Naive thymus-derived CD4-positive, alpha-beta T cell (primary cell): ENCODE measurements at regions not wholly inside any gene's neighbourhood (a gene's known extent, or its start where the extent isn't known, plus 50 kb on each side); places are given as distances from the start of the nearest gene placed in this dataset.
"Not testable (repeated sequence)": the region's sequence is repeated elsewhere in the genome, so short reads cannot be mapped to it uniquely, and the experiment has no call there.

Experiments used
- ATAC-seq: fragments of 150-1000 bp; cut with Tn5 transposase; 2 replicates; pipeline ENCODE4 v1.10.0; 2021; ENCODE audit warnings: mild to moderate bottlenecking, moderate library complexity
- CTCF ChIA-PET: fragments of 350-600 bp; sonication (Branson Sonifier 250); formaldehyde crosslinking; loops from one replicate; lab custom pipeline; 2021; ENCODE audit warnings: antibody characterized with exemption; lab: Charles Lee
- POLR2A ChIA-PET: fragments of 350-600 bp; sonication (Branson Sonifier 250); formaldehyde crosslinking; loops from one replicate; lab custom pipeline; 2021; ENCODE audit warnings: antibody characterized with exemption, inconsistent platforms; lab: Charles Lee
- DNase-seq, 9 donors: peaks; one replicate each; pipeline versions ENCODE4 v3.0.0 to v3.0.0-alpha.2; 2020 to 2022; ENCODE audit warnings: mixed read lengths in 1 of 9
- H3K27ac ChIP-seq: one replicate; pipeline ENCODE4 v1.7.0; 2013; ENCODE audit warnings: mild to moderate bottlenecking, low read depth, low read length, moderate library complexity
- H3K27me3 ChIP-seq, 2 donors: one replicate each; pipeline ENCODE4 v1.7.0; 2013; ENCODE audit warnings: low read length in 2 of 2, mild to moderate bottlenecking in 2 of 2, moderate library complexity in 2 of 2; ENCODE audit not compliant: control insufficient read depth in 2 of 2, insufficient read depth in 2 of 2
- H3K36me3 ChIP-seq, 3 experiments: 1 replicate in 2 of 3; 2 replicates in 1 of 3; pipeline ENCODE4 v1.7.0; 2013; ENCODE audit warnings: low read length in 3 of 3, mild to moderate bottlenecking in 3 of 3, moderate library complexity in 1 of 3; ENCODE audit not compliant: insufficient read depth in 3 of 3, control insufficient read depth in 2 of 3
- H3K4me1 ChIP-seq, 2 donors: one replicate each; pipeline ENCODE4 v1.7.0; 2013; ENCODE audit warnings: low read length in 2 of 2, mild to moderate bottlenecking in 2 of 2, moderate library complexity in 1 of 2; ENCODE audit not compliant: control insufficient read depth in 2 of 2, insufficient read depth in 2 of 2
- H3K4me3 ChIP-seq: 2 replicates; pipeline ENCODE4 v1.7.0; 2013; ENCODE audit warnings: mild to moderate bottlenecking, low read length
- H3K9me3 ChIP-seq, 3 experiments: 1 replicate in 2 of 3; 2 replicates in 1 of 3; pipeline ENCODE4 v1.7.0; 2013; ENCODE audit warnings: low read length in 3 of 3; ENCODE audit not compliant: control insufficient read depth in 2 of 3
- H3K27ac Mint-ChIP-seq, 9 donors: one replicate each; pipeline ENCODE4 v1.8.0; 2020 to 2022; ENCODE audit warnings: mixed read lengths in 9 of 9, mild to moderate bottlenecking in 8 of 9, moderate library complexity in 5 of 9, inconsistent platforms in 2 of 9
- H3K27me3 Mint-ChIP-seq, 5 donors: one replicate each; pipeline ENCODE4 v1.8.0; 2021 to 2022; ENCODE audit warnings: mixed read lengths in 5 of 5, mild to moderate bottlenecking in 1 of 5
- H3K36me3 Mint-ChIP-seq, 5 donors: one replicate each; pipeline ENCODE4 v1.8.0; 2020 to 2022; ENCODE audit warnings: mixed read lengths in 5 of 5, mild to moderate bottlenecking in 3 of 5, inconsistent platforms in 1 of 5
- H3K4me1 Mint-ChIP-seq, 7 donors: one replicate each; pipeline ENCODE4 v1.8.0; 2020 to 2022; ENCODE audit warnings: mixed read lengths in 7 of 7, mild to moderate bottlenecking in 3 of 7, inconsistent platforms in 1 of 7
- H3K4me3 Mint-ChIP-seq, 10 donors: one replicate each; pipeline ENCODE4 v1.8.0; 2020 to 2022; ENCODE audit warnings: mild to moderate bottlenecking in 10 of 10, mixed read lengths in 10 of 10, moderate library complexity in 6 of 10, inconsistent platforms in 2 of 10
- H3K9me3 Mint-ChIP-seq, 11 donors: one replicate each; pipeline ENCODE4 v1.8.0; 2020 to 2022; ENCODE audit warnings: mixed read lengths in 11 of 11, mild to moderate bottlenecking in 4 of 11, inconsistent platforms in 1 of 11, moderate library complexity in 1 of 11
- intact Hi-C, 2 donors: fragments of 100-400 bp; cut with micrococcal nuclease; formaldehyde crosslinking; loops; one replicate each; pipeline ENCODE4 v1.15.1; 2023

DNA sequence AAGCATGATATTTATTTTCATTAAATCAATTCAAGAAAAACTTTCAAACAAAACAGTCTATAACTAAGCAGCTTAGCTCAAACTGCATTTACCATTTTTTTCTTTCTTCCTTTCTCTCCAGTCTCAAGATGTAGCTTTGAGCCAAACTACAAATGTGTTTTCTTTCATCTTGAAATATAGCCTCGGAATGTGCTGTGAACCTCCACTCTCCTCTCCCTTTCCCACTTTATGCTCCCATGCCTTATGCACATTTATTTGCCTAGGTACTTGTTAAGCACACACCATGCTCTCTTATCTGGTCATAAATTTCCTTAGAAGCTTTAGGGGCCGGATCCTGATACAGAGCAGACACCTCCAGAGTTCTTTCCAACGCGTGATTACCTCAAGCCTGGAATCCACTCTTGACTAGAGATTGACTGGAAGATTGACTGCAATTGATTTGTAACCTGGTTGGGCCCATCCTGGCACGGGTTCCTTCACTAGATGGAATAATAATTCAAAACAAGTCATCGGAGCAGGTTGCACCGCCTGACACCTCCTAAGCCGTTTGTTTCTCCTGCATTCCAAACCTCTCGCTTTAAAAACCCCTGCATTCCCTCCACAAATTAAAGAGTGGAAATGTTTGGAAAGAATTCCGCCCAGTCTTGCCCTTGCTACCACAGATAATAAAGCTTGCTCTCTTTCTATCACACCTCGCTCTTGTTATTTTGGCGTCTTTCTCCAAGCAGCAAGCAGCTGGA is 344.7 kb downstream of the CHL1 start:
- no peaks in the 10 kb centered on the region for H3K36me3 Mint-ChIP-seq
- H3K27ac Mint-ChIP-seq: no peak overlapping the region
- peaks cover 0 to 29% (median 7%) of the 10 kb centered on the region in 11 donors for H3K9me3 Mint-ChIP-seq
- H3K27ac ChIP-seq: no peak overlapping the region
- no peaks in the 10 kb centered on the region for H3K4me1 ChIP-seq
- no peaks in the 10 kb centered on the region for H3K27me3 Mint-ChIP-seq
- ChIA-PET CTCF (no interaction called here), POLR2A (no interaction called here)
- H3K4me1 Mint-ChIP-seq: no peaks in the 10 kb centered on the region
- H3K36me3 ChIP-seq: no peaks in the 10 kb centered on the region
- H3K9me3 ChIP-seq: no peaks in the 10 kb centered on the region
- H3K4me3 Mint-ChIP-seq: no peak overlapping the region
- H3K27me3 ChIP-seq: no peaks in the 10 kb centered on the region
- intact Hi-C loops: no loop called here
- DNase-seq (no peak), ATAC-seq (no peak)
- H3K4me3 ChIP-seq: no peak overlapping the region

DNA sequence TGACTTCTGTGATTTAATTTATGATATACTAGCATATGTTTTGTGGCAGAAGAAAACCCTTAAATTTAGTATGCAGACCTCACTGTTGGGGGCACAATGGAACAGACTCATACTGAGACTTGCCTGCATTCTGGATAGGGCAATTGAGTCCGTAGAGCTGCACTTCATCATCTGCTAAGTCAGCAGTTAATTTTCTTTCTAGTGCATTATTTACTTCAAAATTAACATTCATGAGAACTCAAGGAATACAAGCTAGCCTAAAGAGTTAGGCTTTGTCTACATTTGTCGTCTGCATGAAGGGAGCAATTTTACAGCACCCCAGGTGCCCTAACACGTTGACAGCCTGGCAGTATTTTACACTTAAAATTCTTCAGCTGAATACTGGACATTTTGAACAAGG is 345.5 kb downstream of the CHL1 start:
- POLR2A ChIA-PET: no interaction called here
- Histone ChIP-seq H3K27ac (no peak overlapping the region), H3K36me3 (no peaks in the 10 kb centered on the region), H3K27me3 (no peaks in the 10 kb centered on the region), H3K4me1 (no peaks in the 10 kb centered on the region), H3K4me3 (no peak overlapping the region), H3K9me3 (no peaks in the 10 kb centered on the region)
- intact Hi-C loops: no loop called here
- DNase-seq: no peak
- no peaks in the 10 kb centered on the region for H3K36me3 Mint-ChIP-seq
- H3K27ac Mint-ChIP-seq: no peak overlapping the region
- no peaks in the 10 kb centered on the region for H3K4me1 Mint-ChIP-seq
- no peaks in the 10 kb centered on the region for H3K27me3 Mint-ChIP-seq
- no peak for ATAC-seq
- H3K4me3 Mint-ChIP-seq: no peak overlapping the region
- CTCF ChIA-PET: no interaction called here
- H3K9me3 Mint-ChIP-seq: peaks cover 0 to 24% (median 5%) of the 10 kb centered on the region in 11 donors

DNA sequence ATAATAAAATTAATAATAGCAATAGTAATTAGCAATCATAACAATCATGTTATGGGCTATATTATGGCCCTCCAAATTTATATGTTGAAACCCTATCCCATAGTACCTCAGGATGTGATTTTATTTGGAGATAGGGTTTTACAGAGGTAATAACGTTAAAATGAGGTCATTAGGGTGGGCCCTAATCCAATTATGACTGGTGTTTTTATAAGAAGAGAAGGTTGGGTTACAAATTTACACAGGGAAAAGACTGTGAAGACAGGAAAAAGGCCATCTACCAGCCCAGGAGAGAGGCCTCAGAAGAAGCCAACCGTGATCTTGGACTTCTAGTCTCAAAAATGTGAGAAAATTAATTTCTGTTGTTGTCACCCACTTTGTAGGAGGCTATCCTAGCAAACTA is 353.1 kb downstream of the CHL1 start:
- no peak overlapping the region for H3K4me3 ChIP-seq
- H3K27me3 Mint-ChIP-seq: no peaks in the 10 kb centered on the region
- no peaks in the 10 kb centered on the region for H3K9me3 ChIP-seq
- H3K27ac ChIP-seq: no peak overlapping the region
- ChIA-PET POLR2A (no interaction called here), CTCF (no interaction called here)
- no peak overlapping the region for H3K27ac Mint-ChIP-seq
- H3K27me3 ChIP-seq: no peaks in the 10 kb centered on the region
- H3K4me3 Mint-ChIP-seq: no peak overlapping the region
- intact Hi-C loops: no loop called here
- H3K4me1 Mint-ChIP-seq: no peaks in the 10 kb centered on the region
- peaks cover 0 to 18% (median 2%) of the 10 kb centered on the region in 11 donors for H3K9me3 Mint-ChIP-seq
- H3K4me1 ChIP-seq: no peaks in the 10 kb centered on the region
- no peak for DNase-seq
- ATAC-seq: no peak
- no peaks in the 10 kb centered on the region for H3K36me3 Mint-ChIP-seq
- no peaks in the 10 kb centered on the region for H3K36me3 ChIP-seq

DNA sequence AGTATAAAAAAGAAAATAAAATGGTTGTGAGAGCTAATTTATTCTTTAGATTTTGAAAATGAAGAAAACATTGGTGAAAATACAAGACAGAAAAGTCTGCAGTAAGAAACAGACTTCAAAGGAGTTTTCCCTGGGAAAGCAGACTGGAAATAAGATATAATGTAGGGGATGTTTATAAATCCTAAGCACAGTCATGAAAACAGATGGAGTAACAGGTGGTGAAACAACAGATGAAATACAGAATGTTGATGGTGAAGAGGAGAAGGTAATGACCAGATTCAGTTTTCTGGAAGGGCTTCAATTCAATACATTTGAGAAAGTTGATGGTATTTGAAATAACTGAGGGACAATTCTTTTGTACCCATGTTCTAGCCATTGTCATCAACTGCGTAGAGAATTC is 353.9 kb downstream of the CHL1 start:
- Histone ChIP-seq H3K27me3 (no peaks in the 10 kb centered on the region), H3K36me3 (no peaks in the 10 kb centered on the region), H3K9me3 (no peaks in the 10 kb centered on the region), H3K27ac (no peak overlapping the region), H3K4me3 (no peak overlapping the region), H3K4me1 (no peaks in the 10 kb centered on the region)
- intact Hi-C loops: no loop called here
- no peak for DNase-seq
- Mint-ChIP-seq H3K9me3 (peaks cover 0 to 12% (median 2%) of the 10 kb centered on the region in 11 donors), H3K27ac (no peak overlapping the region), H3K4me3 (no peak overlapping the region), H3K4me1 (no peaks in the 10 kb centered on the region), H3K36me3 (no peaks in the 10 kb centered on the region), H3K27me3 (no peaks in the 10 kb centered on the region)
- ChIA-PET POLR2A (no interaction called here), CTCF (no interaction called here)
- no peak for ATAC-seq

DNA sequence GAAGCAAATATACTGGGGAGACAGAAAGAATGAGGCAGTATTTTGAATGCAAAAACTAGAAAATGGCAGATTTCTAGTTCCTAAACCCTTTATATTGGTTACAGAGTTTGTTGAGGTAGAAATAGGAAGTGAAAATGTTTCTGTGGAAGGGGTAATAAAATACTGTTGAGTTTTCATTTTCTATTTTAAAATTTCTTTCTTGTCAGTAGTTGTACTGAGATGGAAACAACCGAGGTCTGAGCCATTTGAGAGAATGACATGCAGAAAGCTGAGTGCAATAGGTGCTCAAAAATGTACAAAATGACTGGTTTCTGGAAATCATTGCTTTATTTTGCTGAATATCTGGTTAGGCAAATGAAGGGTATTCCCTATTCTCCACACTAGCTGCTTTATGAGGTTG is 361.4 kb downstream of the CHL1 start:
- Histone ChIP-seq H3K27ac (no peak overlapping the region), H3K27me3 (no peaks in the 10 kb centered on the region), H3K9me3 (no peaks in the 10 kb centered on the region), H3K4me3 (no peak overlapping the region), H3K4me1 (no peaks in the 10 kb centered on the region), H3K36me3 (no peaks in the 10 kb centered on the region)
- no peaks in the 10 kb centered on the region for H3K4me1 Mint-ChIP-seq
- H3K27me3 Mint-ChIP-seq: no peaks in the 10 kb centered on the region
- H3K9me3 Mint-ChIP-seq: peaks cover 0 to 10% (median 0%) of the 10 kb centered on the region in 11 donors
- DNase-seq: no peak
- H3K27ac Mint-ChIP-seq: no peak overlapping the region
- ATAC-seq: no peak
- CTCF ChIA-PET: no interaction called here
- H3K36me3 Mint-ChIP-seq: no peaks in the 10 kb centered on the region
- intact Hi-C loops: no loop called here
- POLR2A ChIA-PET: no interaction called here
- H3K4me3 Mint-ChIP-seq: no peak overlapping the region

DNA sequence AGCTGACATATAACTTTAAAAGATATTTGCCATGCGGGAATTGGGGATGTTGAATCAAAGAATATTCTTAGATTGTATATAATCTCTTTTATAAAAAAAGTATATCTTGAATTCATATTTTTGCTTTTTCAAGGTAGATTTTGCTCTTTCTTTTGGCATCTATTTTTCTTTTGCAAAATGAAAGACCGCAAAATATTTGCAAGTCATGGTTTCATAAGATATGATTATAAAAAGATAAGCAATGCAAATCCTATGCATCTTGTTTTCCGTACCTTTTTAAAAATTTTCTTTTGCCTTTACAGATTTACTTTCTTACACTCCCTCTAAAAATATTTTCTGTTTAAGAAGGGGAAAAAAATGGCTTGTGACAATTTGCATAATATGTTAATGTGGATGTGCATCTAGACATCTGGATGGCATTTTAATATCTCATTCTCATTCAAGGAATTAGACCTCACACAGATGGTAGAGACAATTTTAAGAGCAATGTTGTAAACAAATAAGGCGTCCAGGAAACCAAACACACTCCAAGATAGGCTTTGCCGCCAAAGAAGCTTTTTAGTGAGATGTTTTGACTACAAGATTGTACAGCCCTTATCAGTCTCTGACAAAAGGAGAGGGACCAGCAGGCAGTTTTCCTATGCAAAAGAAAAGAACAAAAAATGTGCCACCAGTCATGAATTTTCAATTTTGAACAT is 371.1 kb downstream of the CHL1 start:
- Mint-ChIP-seq H3K27me3 (no peaks in the 10 kb centered on the region), H3K4me3 (no peak overlapping the region), H3K27ac (no peak overlapping the region), H3K9me3 (peaks cover 0 to 17% (median 0%) of the 10 kb centered on the region in 11 donors), H3K36me3 (no peaks in the 10 kb centered on the region), H3K4me1 (no peaks in the 10 kb centered on the region)
- Histone ChIP-seq H3K27ac (no peak overlapping the region), H3K4me3 (no peak overlapping the region), H3K9me3 (no peaks in the 10 kb centered on the region), H3K36me3 (no peaks in the 10 kb centered on the region), H3K27me3 (no peaks in the 10 kb centered on the region), H3K4me1 (no peaks in the 10 kb centered on the region)
- POLR2A ChIA-PET: no interaction called here
- CTCF ChIA-PET: no interaction called here
- DNase-seq (no peak), ATAC-seq (no peak)
- intact Hi-C loops: no loop called here

DNA sequence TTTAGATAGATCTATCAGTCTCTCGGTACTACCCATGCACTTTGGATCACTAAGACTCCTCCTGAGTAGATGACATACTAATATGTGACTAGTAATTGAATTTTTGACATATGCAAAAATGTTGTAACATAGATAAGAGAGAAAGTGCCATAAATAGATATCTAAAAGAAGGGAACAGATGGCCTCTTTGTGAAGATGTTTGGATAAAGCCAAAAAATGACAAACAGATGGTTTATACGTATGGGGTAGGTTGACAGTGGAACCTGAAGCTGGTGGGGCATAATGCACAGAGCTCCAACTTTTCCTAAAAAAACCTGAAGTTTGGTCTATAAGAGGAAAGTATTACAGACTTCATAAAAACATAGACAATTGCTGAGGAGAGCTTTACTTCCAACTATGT is 383.0 kb downstream of the CHL1 start:
- H3K4me1 ChIP-seq, CTCF ChIA-PET, H3K27ac Mint-ChIP-seq, ATAC-seq, H3K4me3 ChIP-seq, H3K36me3 ChIP-seq, H3K27me3 ChIP-seq, H3K4me3 Mint-ChIP-seq, H3K27me3 Mint-ChIP-seq, H3K9me3 ChIP-seq, H3K36me3 Mint-ChIP-seq, POLR2A ChIA-PET, H3K27ac ChIP-seq, intact Hi-C loops, H3K4me1 Mint-ChIP-seq, DNase-seq, H3K9me3 Mint-ChIP-seq: not testable (repeated sequence)
